ENCODE measurements at regions not wholly inside any gene's neighbourhood (a gene's known extent, or its start where the extent isn't known, plus 50 kb on each side); places are given as distances from the start of the nearest gene placed in this dataset.
A peak's percentile ranks its signal among the peaks of the same experiment; 100 is the strongest.

- in situ Hi-C loops (cut with MboI; ENCODE audit: low pct_unique_long_range_greater_than_20kb, low sequenced_read_pairs) = no loop called here
- DNase-seq = peak; percentile 27
Measured at GRCh38 chr12:111211910-111212757, 156.8 kb downstream of the PHETA1 start.

DNA sequence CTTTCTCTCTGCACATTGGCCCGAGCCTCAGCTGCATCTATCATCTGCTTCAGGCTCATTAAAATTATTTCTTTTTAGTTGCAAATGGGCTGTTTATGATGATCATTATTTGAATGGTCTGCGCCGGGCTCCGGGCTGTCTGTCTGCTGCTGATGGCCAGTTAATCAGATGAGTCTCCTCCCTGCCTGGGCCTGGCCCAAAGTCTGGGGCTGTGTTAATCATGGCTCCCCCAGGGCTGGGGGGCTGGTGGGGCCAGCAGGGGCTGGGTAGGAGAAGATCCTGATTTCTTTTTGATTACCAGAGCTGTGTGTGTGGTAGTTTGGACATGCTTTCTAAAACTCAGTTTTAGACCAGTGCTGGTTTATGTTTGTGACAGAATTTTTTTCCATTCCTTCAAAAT lies 159.1 kb downstream of the PHETA1 start:
- in situ Hi-C loops (cut with MboI; ENCODE audit: low pct_unique_long_range_greater_than_20kb, low sequenced_read_pairs) = no loop called here
- DNase-seq = no peak

DNA sequence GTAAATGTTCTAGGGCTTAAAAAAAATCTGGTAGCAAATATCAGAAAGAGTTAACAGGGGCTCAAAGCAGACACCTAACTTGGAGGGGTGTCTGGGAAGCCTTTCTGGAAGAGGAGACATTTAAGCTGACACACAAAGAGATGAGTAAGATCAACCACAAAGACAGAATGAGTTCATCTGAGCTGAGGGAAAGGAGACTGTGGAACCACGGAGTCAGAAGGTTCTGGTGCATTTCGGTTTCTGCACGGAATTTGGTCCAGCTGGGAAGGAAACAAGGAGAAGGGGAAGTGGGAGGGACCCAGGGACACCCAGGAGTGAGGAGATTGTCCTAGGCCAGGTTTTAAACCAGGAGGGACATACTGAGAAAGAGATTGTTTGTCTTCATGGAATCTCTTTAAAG lies 161.1 kb downstream of the PHETA1 start:
- DNase-seq = no peak
- in situ Hi-C loops (cut with MboI; ENCODE audit: low pct_unique_long_range_greater_than_20kb, low sequenced_read_pairs) = no loop called here

DNA sequence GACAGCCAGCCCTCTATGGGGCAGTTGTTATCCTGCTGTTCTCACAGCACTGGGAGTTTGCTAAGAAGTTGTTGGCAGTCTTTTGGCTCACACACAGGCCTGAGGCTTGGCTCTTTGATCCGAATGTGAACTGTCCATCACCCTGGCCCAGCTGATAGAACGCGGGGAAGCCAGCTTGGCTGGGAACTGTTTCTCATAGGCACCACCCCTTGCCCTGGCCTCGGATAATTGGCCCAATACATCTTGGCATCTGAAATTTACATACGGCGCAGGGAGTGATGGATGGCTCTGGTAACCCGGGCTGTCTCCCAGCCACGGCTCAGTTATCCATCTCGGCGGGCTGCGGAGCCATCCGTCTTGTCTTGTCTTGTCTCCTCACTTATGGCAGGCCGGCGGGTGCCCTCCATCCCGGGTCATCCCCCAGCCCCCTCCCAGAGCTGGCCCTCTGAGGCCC lies 164.1 kb downstream of the PHETA1 start:
- in situ Hi-C loops (cut with MboI; ENCODE audit: low pct_unique_long_range_greater_than_20kb, low sequenced_read_pairs) = no loop called here
- no peak for DNase-seq

DNA sequence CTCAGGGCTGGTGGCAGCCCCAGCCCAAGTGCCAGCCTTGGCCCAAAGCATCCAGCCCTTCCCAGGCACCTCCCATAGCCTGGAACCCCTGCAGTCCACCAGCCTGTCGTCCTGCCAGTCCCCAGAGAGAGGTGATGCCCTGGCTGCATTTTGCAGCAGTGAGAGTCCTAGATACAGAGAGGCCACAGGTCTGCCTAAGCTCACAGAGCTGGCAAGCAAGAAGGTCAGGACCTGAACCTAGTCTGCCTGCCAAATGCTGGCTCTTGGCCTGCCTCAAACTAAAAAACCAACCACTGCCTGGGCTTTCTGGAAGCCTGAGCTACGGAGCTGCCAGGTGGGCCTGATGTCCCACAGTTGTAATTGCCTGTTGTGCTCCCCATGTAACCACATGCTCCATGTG lies 164.9 kb downstream of the PHETA1 start:
- DNase-seq = no peak
- in situ Hi-C loops (cut with MboI; ENCODE audit: low pct_unique_long_range_greater_than_20kb, low sequenced_read_pairs) = no loop called here

GRCh38 chr12:111203446-111203845 lies 165.4 kb downstream of the PHETA1 start:
- DNase-seq = no peak
- in situ Hi-C loops (cut with MboI; ENCODE audit: low pct_unique_long_range_greater_than_20kb, low sequenced_read_pairs) = no loop called here

DNA sequence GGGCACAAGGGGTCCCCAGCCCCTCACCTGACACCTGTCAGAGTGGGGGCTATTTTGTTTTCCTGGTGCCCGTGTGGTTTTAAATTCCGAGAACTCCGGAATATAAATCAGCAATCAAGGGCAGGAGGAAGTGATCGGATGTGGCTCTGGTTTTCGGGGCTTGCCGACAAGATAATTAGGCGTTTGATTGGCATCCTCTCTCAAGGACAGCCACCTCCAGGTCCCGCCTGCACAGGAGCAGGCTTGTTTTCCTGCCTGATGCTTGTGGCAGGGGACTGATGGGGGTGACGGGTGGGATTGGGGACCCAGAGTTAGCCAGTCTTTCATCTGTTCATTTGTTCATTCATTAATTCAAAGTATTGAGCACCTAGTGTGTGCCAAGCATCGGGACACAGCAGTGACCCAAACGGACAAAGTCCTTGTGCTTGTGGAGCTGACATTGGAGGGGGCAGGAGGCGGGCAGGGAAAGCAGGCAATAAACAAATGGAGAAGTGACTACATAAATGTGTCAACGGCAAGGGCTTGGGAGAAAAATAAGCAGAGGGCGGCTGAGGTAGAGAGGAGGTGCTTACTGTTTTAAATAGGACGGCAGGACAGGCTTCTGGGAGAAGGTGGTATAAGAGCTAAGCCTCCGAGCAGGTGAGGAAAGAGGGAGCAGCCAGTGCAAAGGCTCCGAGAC lies 166.5 kb downstream of the PHETA1 start:
- in situ Hi-C loops (cut with MboI; ENCODE audit: low pct_unique_long_range_greater_than_20kb, low sequenced_read_pairs) = no loop called here

DNA sequence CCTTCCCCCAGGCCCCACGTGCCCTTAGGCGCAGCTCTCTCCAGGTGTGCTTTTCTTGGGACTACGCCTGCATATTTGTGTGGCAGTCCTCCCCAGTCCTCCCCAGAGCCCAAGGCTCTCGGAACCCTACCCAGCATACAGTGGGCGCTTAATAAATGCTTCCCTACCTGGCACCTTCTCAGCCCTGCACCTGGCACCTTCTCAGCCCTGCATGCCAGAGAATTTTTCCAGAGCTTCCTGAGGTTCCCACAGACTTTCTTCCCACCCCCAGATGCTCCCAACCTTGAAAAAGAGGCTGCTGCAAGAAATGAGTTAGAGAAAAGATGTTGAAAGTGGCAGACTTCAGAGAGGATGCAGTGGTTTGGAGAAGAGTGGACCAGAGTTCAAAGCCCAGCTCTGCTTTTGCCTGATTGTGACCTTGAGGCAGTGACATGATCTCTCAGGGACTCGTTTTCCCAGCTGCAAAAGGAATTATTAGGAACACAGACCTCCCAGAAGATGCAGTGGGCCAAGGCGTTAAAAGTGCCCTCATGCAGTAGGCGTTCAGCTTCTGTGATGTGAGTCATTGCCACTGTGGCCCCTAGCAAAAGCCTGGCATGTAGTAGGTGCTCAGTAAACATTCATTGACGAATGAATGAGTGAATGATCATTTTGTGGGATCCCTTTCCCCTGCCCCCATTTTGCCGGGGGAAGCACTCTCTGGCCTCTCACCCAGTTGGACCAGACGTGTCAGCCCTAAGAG lies 167.2 kb downstream of the PHETA1 start:
- no peak for DNase-seq
- in situ Hi-C loops (cut with MboI; ENCODE audit: low pct_unique_long_range_greater_than_20kb, low sequenced_read_pairs) = no loop called here

More for the DNA sequence above, 166.5 kb downstream of the PHETA1 start:
- no peak for DNase-seq

DNA sequence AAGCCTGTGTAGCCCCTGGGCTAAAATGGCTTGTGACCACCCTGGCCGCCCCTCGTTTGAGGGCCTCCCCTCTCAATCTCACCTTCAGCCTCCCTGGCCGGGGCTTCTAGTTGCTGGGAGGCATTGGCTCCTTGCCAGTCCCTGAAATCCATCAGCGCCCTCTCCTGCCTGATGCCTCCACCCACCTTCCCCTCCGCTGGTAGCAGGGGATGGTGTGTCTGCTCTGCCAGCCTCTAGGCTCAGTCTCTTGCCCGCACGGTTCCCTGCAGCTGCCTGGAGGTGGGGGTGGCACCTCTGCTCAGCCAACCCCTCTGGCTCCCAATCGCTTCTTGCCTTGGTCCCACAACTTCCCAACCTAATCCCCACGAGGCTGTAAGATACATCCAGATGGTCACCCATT lies 167.9 kb downstream of the PHETA1 start:
- no peak for DNase-seq
- in situ Hi-C loops (cut with MboI; ENCODE audit: low pct_unique_long_range_greater_than_20kb, low sequenced_read_pairs) = no loop called here

DNA sequence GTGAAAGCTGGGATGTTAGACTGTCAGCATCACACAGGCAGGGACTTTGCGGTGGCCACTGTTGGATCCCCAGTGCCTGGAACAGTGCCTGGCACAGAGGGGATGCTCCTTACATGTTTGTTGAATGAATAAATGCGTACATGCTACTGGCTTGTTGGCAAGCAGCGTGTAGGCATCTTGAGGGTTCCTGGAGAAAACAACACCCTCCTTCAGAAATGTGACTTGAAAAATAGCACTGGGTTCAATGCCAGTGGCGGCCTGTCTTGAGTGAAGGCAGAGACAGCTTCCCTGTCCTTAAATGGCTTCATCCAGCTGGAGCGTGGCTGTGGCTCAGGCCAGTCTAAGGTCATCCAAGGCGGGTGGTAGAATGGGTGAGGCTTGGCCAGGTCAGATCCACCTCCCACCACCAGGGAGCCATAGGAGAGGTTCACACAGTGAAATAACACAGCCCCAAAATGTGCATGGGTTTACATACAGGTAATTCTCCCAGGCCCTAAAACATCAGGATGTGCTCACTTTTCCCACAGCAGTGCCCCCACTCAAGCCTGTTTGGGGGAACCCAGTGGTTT lies 171.4 kb downstream of the PHETA1 start:
- in situ Hi-C loops (cut with MboI; ENCODE audit: low pct_unique_long_range_greater_than_20kb, low sequenced_read_pairs) = no loop called here
- no peak for DNase-seq

DNA sequence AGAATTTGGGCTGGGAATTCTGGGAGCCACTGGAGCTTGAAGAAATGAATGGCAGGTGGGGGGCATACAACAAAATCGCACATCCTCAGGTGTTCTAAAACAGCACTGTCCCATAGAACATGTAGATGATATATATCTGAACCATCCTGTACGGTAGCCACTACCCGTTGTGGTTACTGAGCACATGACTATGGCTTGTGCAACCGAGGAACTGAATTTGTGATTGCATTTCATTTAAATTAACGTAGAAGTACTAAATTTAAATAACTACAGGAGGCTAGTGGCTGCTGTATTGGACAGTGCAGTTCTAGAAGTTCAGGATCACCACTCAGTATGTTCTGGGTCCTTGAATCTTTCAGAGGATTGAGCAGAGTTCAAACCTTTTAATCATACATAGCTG lies 172.4 kb downstream of the PHETA1 start:
- no peak for DNase-seq
- in situ Hi-C loops (cut with MboI; ENCODE audit: low pct_unique_long_range_greater_than_20kb, low sequenced_read_pairs) = no loop called here

GRCh38 chr12:111195316-111195715 lies 173.6 kb downstream of the PHETA1 start:
- in situ Hi-C loops (cut with MboI; ENCODE audit: low pct_unique_long_range_greater_than_20kb, low sequenced_read_pairs) = no loop called here
- DNase-seq = no peak

GRCh38 chr12:111194703-111195051 lies 174.2 kb downstream of the PHETA1 start:
- no peak for DNase-seq
- in situ Hi-C loops (cut with MboI; ENCODE audit: low pct_unique_long_range_greater_than_20kb, low sequenced_read_pairs) = no loop called here

DNA sequence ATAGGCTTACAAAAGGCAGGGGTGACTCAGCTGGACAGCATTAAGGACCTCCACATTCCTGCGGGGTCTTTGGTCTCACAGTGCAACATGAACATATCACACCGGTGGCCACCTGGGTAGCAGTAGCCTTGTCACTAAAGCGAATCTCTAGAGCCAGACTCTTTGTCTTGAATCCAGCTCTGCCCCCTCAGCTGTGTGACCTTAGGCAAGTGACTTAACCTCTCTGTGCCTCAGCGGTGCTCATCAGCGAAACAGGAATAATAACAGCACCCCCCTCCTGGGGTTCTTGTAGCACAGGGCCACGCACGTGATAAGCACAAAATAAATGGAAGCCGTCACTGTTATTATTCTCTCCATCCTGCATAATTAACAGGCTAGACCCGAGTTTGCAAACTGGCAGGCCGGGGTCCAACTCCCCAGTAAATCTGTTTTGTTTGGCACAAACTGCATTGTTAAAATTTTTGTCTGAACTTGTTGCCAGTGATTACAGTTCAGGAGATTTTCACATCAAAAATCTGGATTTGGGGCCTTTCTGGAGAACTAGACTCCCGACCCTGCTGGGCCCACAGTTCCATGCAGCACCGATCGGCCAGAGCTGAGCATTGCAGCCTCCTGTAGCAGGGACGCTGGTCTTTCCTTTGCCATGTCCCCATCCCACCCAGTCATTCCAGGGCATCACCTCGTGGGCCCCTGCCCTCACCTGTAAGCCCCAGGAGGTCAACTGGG lies 174.8 kb downstream of the PHETA1 start:
- in situ Hi-C loops (cut with MboI; ENCODE audit: low pct_unique_long_range_greater_than_20kb, low sequenced_read_pairs) = no loop called here
- no peak for DNase-seq

DNA sequence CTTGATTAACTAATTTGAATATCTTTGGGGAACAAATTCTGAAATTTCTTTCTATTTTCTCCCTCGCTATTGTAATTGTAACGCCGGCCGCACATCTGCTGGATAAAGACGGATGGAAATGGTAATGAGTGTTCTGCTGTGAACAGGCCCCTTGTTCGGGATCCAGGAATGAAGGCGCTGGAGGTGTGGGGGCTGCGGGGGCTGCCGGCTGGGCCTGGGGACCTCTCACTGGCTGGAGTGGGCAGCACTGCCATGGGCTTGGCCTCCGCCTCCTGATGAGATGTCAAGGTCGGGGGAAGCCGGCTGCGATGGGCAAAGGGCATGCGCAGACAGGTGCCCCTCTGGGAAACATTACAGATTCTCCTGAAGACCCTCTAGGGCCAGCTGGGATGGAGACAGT lies 175.4 kb downstream of the PHETA1 start:
- in situ Hi-C loops (cut with MboI; ENCODE audit: low pct_unique_long_range_greater_than_20kb, low sequenced_read_pairs) = no loop called here

DNA sequence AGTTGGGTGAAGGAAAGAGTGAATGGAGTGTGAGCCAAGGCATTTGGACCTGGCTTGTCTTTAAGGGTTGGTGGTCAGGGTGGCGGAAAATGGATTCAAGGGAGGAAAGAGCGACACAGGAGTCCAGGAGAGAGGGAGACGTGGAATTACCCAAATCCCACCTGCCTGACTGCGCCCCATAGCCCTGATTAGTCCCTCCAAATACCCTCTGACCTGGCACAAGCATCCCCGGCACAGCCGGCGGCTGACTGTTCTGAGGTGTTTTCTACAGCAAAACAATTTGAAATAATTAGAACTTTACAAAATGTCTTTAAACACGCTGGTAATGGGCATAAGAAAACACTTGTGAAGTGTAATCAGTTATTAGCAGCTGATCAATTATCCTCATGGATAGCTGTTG lies 175.8 kb downstream of the PHETA1 start:
- DNase-seq = no peak
- in situ Hi-C loops (cut with MboI; ENCODE audit: low pct_unique_long_range_greater_than_20kb, low sequenced_read_pairs) = no loop called here

More for the DNA sequence above, 175.4 kb downstream of the PHETA1 start:
- DNase-seq = no peak

DNA sequence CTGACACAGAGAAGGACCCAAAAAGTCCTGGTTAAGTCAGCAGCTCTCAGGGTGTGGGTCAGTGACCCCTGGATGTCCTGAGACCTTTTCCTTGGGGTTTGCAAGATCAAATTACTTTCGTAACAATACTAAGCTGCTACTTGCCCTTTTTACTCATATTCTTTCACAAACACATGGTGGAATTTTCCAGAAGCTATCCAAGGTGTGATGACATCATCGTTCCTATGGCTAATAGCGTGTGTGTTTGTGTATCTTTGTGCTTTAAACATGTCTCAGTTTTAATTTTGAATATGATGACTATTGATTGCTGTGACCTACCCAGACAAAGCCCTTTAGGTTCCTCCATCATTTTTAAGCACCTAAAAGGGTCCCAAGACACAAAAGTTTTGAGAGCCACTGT lies 176.2 kb downstream of the PHETA1 start:
- in situ Hi-C loops (cut with MboI; ENCODE audit: low pct_unique_long_range_greater_than_20kb, low sequenced_read_pairs) = no loop called here
- DNase-seq = no peak

GRCh38 chr12:111190741-111191526 lies 178.0 kb downstream of the PHETA1 start:
- DNase-seq = no peak
- in situ Hi-C loops (cut with MboI; ENCODE audit: low pct_unique_long_range_greater_than_20kb, low sequenced_read_pairs) = no loop called here

Data from KBM-7 (cell line).